ENCODE measurements at regions not wholly inside any gene's neighbourhood (a gene's known extent, or its start where the extent isn't known, plus 50 kb on each side); places are given as distances from the start of the nearest gene placed in this dataset.

DNA sequence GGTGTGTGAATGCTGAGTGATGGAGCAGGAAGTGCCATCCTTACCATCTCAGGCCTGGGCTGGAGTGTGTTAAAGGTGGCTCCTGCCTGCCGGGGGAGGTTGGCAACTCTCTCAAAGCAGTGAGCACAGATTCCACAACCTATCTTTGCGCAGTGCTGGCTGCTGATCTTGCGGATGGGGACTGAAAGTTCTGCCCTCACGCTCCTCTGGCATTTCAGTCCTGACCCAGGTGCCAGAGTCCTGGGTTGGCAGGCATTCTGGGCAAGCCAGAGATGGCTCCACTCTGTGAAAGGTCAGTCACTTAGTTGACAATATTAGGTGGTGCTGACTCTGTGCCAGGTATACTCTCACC lies 315.5 kb downstream of the RPS24 start:
- Histone ChIP-seq H3K4me2 (no peak overlapping the region), H3K9me3 (no peaks in the 10 kb centered on the region), H3K27ac (ENCODE audit: low read depth in 2 of 2, low read length in 1 of 2) (no peak overlapping the region), H3F3A (replicated peaks; ENCODE audit: insufficient read depth) (no peaks in the 10 kb centered on the region), H2AFZ (ENCODE audit: low read depth) (no peak overlapping the region), H4K20me1 (ENCODE audit: insufficient read depth) (no peaks in the 10 kb centered on the region), H3K79me2 (ENCODE audit: insufficient read depth) (no peaks in the 10 kb centered on the region), H3K4me1 (ENCODE audit: control insufficient read depth in 1 of 2, insufficient read depth in 2 of 2, low read depth in 1 of 2, low read length in 1 of 2) (no peaks in the 10 kb centered on the region; a peak in 1 of 4 replicates), H3K9ac (no peak overlapping the region), H3K36me3 (replicated peaks in 1 of 2; ENCODE audit: control insufficient read depth in 1 of 2, insufficient read depth in 2 of 2, low read length in 1 of 2) (no peaks in the 10 kb centered on the region), H3K9me2 (no peaks in the 10 kb centered on the region), H3K27me3 (ENCODE audit: insufficient read depth) (no peaks in the 10 kb centered on the region; the same call in 1 of the 2 replicates), H3K4me3 (ENCODE audit: low read depth in 2 of 2, low read length in 1 of 2) (no peak overlapping the region)
- CTCF ChIA-PET: no interaction called here
- POLR2A ChIA-PET: no interaction called here
- TF ChIP-seq USF1 (IDR thresholded peaks at IDR 0.05; ENCODE audit: borderline replicate concordance, low read depth) (no peak), FOSL2 (IDR thresholded peaks at IDR 0.05; ENCODE audit: borderline replicate concordance, low read depth) (no peak)
- DNase-seq: no peak
- WGBS (ENCODE audit: low lambda C conversion rate): 84% methylated on average over 4 of the region's 4 CpGs

GRCh38 chr10:78349911-78350663 lies 316.4 kb downstream of the RPS24 start:
- Histone ChIP-seq H3K4me2 (no peak overlapping the region), H3K36me3 (replicated peaks in 1 of 2; ENCODE audit: control insufficient read depth in 1 of 2, insufficient read depth in 2 of 2, low read length in 1 of 2) (no peaks in the 10 kb centered on the region), H3K9me3 (no peaks in the 10 kb centered on the region), H3K27ac (ENCODE audit: low read depth in 2 of 2, low read length in 1 of 2) (no peak overlapping the region), H3K4me3 (ENCODE audit: low read depth in 2 of 2, low read length in 1 of 2) (no peak overlapping the region), H3F3A (replicated peaks; ENCODE audit: insufficient read depth) (no peaks in the 10 kb centered on the region), H3K4me1 (ENCODE audit: control insufficient read depth in 1 of 2, insufficient read depth in 2 of 2, low read depth in 1 of 2, low read length in 1 of 2) (no peaks in the 10 kb centered on the region; a peak in 1 of 4 replicates), H2AFZ (ENCODE audit: low read depth) (no peak overlapping the region), H3K9me2 (no peaks in the 10 kb centered on the region), H3K9ac (no peak overlapping the region), H3K27me3 (ENCODE audit: insufficient read depth) (no peaks in the 10 kb centered on the region; the same call in 1 of the 2 replicates), H4K20me1 (ENCODE audit: insufficient read depth) (no peaks in the 10 kb centered on the region), H3K79me2 (ENCODE audit: insufficient read depth) (no peaks in the 10 kb centered on the region)
- WGBS (ENCODE audit: low lambda C conversion rate): 80% methylated on average over 2 of the region's 2 CpGs
- DNase-seq: no peak
- POLR2A ChIA-PET: no interaction called here
- TF ChIP-seq JUND (IDR thresholded peaks at IDR 0.05) (no peak), GABPA (IDR thresholded peaks at IDR 0.05; ENCODE audit: low read depth) (no peak), POLR2AphosphoS5 (IDR thresholded peaks at IDR 0.05; ENCODE audit: low read depth, low read length) (no peak), RAD21 (IDR thresholded peaks at IDR 0.05; ENCODE audit: low read length) (no peak)
- CTCF ChIA-PET: no interaction called here

DNA sequence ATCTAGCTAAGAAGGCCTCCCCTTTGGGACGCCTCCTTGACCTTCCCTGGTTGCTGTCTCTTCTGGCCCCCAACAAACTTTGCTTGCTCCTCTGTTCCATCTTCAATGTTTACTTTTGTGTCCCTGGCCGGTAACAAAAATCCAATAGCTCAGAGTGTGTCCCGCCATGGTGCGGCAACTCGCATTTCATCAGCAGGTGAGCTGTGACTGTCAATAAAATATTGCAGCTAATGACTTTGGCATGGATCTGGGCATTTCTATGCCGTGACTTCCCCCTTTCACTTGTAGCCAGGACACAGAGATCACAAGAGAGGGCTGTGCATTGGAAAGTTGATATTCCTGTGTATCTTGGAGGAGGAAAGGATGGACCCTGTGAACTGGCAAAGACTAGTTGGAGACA lies 317.6 kb downstream of the RPS24 start:
- H3K27me3 ChIP-seq (ENCODE audit: insufficient read depth): no peaks in the 10 kb centered on the region; the same call in 1 of the 2 replicates
- no peaks in the 10 kb centered on the region for H3F3A ChIP-seq (replicated peaks; ENCODE audit: insufficient read depth)
- H3K4me2 ChIP-seq: no peak overlapping the region
- H3K9me2 ChIP-seq: no peaks in the 10 kb centered on the region
- no peaks in the 10 kb centered on the region for H4K20me1 ChIP-seq (ENCODE audit: insufficient read depth)
- no peak overlapping the region for H3K4me3 ChIP-seq (ENCODE audit: low read depth in 2 of 2, low read length in 1 of 2)
- 89% methylated on average over 6 of the region's 6 CpGs for WGBS (ENCODE audit: low lambda C conversion rate)
- no peak overlapping the region for H3K9ac ChIP-seq
- H3K27ac ChIP-seq (ENCODE audit: low read depth in 2 of 2, low read length in 1 of 2): no peak overlapping the region
- POLR2A ChIA-PET: no interaction called here
- CTCF ChIA-PET: no interaction called here
- no peaks in the 10 kb centered on the region for H3K9me3 ChIP-seq
- H3K79me2 ChIP-seq (ENCODE audit: insufficient read depth): no peaks in the 10 kb centered on the region
- no peaks in the 10 kb centered on the region for H3K36me3 ChIP-seq (replicated peaks in 1 of 2; ENCODE audit: control insufficient read depth in 1 of 2, insufficient read depth in 2 of 2, low read length in 1 of 2)
- H3K4me1 ChIP-seq (ENCODE audit: control insufficient read depth in 1 of 2, insufficient read depth in 2 of 2, low read depth in 1 of 2, low read length in 1 of 2): no peaks in the 10 kb centered on the region; a peak in 1 of 4 replicates
- no peak for DNase-seq
- no peak overlapping the region for H2AFZ ChIP-seq (ENCODE audit: low read depth)
- no peak for TF ChIP-seq USF1 (IDR thresholded peaks at IDR 0.05; ENCODE audit: borderline replicate concordance, low read depth)
- TF ChIP-seq, protein P1, sequence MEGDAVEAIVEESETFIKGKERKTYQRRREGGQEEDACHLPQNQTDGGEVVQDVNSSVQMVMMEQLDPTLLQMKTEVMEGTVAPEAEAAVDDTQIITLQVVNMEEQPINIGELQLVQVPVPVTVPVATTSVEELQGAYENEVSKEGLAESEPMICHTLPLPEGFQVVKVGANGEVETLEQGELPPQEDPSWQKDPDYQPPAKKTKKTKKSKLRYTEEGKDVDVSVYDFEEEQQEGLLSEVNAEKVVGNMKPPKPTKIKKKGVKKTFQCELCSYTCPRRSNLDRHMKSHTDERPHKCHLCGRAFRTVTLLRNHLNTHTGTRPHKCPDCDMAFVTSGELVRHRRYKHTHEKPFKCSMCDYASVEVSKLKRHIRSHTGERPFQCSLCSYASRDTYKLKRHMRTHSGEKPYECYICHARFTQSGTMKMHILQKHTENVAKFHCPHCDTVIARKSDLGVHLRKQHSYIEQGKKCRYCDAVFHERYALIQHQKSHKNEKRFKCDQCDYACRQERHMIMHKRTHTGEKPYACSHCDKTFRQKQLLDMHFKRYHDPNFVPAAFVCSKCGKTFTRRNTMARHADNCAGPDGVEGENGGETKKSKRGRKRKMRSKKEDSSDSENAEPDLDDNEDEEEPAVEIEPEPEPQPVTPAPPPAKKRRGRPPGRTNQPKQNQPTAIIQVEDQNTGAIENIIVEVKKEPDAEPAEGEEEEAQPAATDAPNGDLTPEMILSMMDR (IDR thresholded peaks at IDR 0.05): no peak
- no peak for TF ChIP-seq MEF2A (IDR thresholded peaks at IDR 0.05; ENCODE audit: borderline replicate concordance, low read depth)
- TF ChIP-seq FOSL2 (IDR thresholded peaks at IDR 0.05; ENCODE audit: borderline replicate concordance, low read depth): no peak
- no peak for TF ChIP-seq FOXJ3 (CRISPR knock-in tag; IDR thresholded peaks at IDR 0.05)
- TF ChIP-seq, protein P2, sequence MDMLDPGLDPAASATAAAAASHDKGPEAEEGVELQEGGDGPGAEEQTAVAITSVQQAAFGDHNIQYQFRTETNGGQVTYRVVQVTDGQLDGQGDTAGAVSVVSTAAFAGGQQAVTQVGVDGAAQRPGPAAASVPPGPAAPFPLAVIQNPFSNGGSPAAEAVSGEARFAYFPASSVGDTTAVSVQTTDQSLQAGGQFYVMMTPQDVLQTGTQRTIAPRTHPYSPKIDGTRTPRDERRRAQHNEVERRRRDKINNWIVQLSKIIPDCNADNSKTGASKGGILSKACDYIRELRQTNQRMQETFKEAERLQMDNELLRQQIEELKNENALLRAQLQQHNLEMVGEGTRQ (IDR thresholded peaks at IDR 0.05; ENCODE audit: borderline replicate concordance, low read depth, low read length): no peak
- TF ChIP-seq TEAD4 (IDR thresholded peaks at IDR 0.05; ENCODE audit: borderline replicate concordance, insufficient read depth): no peak
- TF ChIP-seq ELF1 (IDR thresholded peaks at IDR 0.05): no peak
- no peak for TF ChIP-seq PBX3 (IDR thresholded peaks at IDR 0.05)
- no peak for TF ChIP-seq POLR2AphosphoS5 (IDR thresholded peaks at IDR 0.05; ENCODE audit: low read depth, low read length)
- no peak for TF ChIP-seq CHD2 (IDR thresholded peaks at IDR 0.05; ENCODE audit: low read length, partially characterized antibody)
- TF ChIP-seq FOXM1 (IDR thresholded peaks at IDR 0.05; ENCODE audit: low read depth): no peak
- TF ChIP-seq RCOR1 (IDR thresholded peaks at IDR 0.05; ENCODE audit: low read length): no peak
- no peak for TF ChIP-seq EZH2phosphoT487 (IDR thresholded peaks at IDR 0.05; ENCODE audit: borderline replicate concordance, low read depth)
